ENCODE measurements at regions not wholly inside any gene's neighbourhood (a gene's known extent, or its start where the extent isn't known, plus 50 kb on each side); places are given as distances from the start of the nearest gene placed in this dataset.

- 73% methylated on average over 6 of the region's 6 CpGs for WGBS (ENCODE audit: low lambda C conversion rate, missing lambda C conversion rate)
- Histone ChIP-seq H3K9me2 (replicated peaks; ENCODE audit: insufficient read depth) (no peaks in the 10 kb centered on the region), H3K9me3 (ENCODE audit: low read depth) (no peaks in the 10 kb centered on the region), H2AFZ (no peak overlapping the region), H3K4me2 (no peak overlapping the region), H3K27ac (no peak overlapping the region), H4K20me1 (ENCODE audit: insufficient read depth, poor library complexity, severe bottlenecking) (no peaks in the 10 kb centered on the region), H3K36me3 (replicated peaks; ENCODE audit: insufficient read depth, low read depth) (no peaks in the 10 kb centered on the region), H3K27me3 (peaks cover 10% of the 10 kb centered on the region), H3K4me1 (ENCODE audit: insufficient read depth) (peaks cover 8% of the 10 kb centered on the region), H3K4me3 (no peak overlapping the region), H3K79me2 (no peaks in the 10 kb centered on the region)
- no peak for DNase-seq (ENCODE audit: low spot score)
- TF ChIP-seq EZH2phosphoT487 (IDR thresholded peaks at IDR 0.05; ENCODE audit: low read depth, severe bottlenecking, unreplicated experiment) (no peak), EZH2 (IDR thresholded peaks at IDR 0.05; ENCODE audit: borderline replicate concordance) (no peak)
- TF ChIP-seq, protein P1, sequence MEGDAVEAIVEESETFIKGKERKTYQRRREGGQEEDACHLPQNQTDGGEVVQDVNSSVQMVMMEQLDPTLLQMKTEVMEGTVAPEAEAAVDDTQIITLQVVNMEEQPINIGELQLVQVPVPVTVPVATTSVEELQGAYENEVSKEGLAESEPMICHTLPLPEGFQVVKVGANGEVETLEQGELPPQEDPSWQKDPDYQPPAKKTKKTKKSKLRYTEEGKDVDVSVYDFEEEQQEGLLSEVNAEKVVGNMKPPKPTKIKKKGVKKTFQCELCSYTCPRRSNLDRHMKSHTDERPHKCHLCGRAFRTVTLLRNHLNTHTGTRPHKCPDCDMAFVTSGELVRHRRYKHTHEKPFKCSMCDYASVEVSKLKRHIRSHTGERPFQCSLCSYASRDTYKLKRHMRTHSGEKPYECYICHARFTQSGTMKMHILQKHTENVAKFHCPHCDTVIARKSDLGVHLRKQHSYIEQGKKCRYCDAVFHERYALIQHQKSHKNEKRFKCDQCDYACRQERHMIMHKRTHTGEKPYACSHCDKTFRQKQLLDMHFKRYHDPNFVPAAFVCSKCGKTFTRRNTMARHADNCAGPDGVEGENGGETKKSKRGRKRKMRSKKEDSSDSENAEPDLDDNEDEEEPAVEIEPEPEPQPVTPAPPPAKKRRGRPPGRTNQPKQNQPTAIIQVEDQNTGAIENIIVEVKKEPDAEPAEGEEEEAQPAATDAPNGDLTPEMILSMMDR (IDR thresholded peaks at IDR 0.05; ENCODE audit: poor library complexity): no peak
Measured at GRCh38 chr20:37602634-37603033, 75.0 kb upstream of the BLCAP start.

- Histone ChIP-seq H3K4me2 (no peak overlapping the region), H3K9me3 (ENCODE audit: low read depth) (no peaks in the 10 kb centered on the region), H2AFZ (no peak overlapping the region), H4K20me1 (ENCODE audit: insufficient read depth, poor library complexity, severe bottlenecking) (no peaks in the 10 kb centered on the region), H3K36me3 (replicated peaks; ENCODE audit: insufficient read depth, low read depth) (no peaks in the 10 kb centered on the region), H3K27me3 (peaks cover 12% of the 10 kb centered on the region), H3K79me2 (no peaks in the 10 kb centered on the region), H3K4me3 (no peak overlapping the region), H3K27ac (no peak overlapping the region), H3K9me2 (replicated peaks; ENCODE audit: insufficient read depth) (no peaks in the 10 kb centered on the region), H3K4me1 (ENCODE audit: insufficient read depth) (peaks cover 8% of the 10 kb centered on the region)
- no peak for DNase-seq (ENCODE audit: low spot score)
- 60% methylated on average over 3 of the region's 3 CpGs for WGBS (ENCODE audit: low lambda C conversion rate, missing lambda C conversion rate)
- no peak for TF ChIP-seq EZH2 (IDR thresholded peaks at IDR 0.05; ENCODE audit: borderline replicate concordance)
- TF ChIP-seq, protein P1 (IDR thresholded peaks at IDR 0.05; ENCODE audit: poor library complexity): no peak
Measured at GRCh38 chr20:37600486-37600885, 72.8 kb upstream of the BLCAP start.

- no peak for DNase-seq (ENCODE audit: low spot score)
- Histone ChIP-seq H4K20me1 (ENCODE audit: insufficient read depth, poor library complexity, severe bottlenecking) (no peaks in the 10 kb centered on the region), H3K4me2 (peak overlapping the region; percentile 68), H3K79me2 (no peaks in the 10 kb centered on the region), H3K36me3 (replicated peaks; ENCODE audit: insufficient read depth, low read depth) (no peaks in the 10 kb centered on the region), H3K27me3 (peaks cover 7% of the 10 kb centered on the region), H3K27ac (no peak overlapping the region), H3K4me3 (no peak overlapping the region), H3K9me2 (replicated peaks; ENCODE audit: insufficient read depth) (no peaks in the 10 kb centered on the region), H3K9me3 (ENCODE audit: low read depth) (no peaks in the 10 kb centered on the region), H2AFZ (no peak overlapping the region), H3K4me1 (ENCODE audit: insufficient read depth) (peaks cover 8% of the 10 kb centered on the region)
- TF ChIP-seq, protein P1 (IDR thresholded peaks at IDR 0.05; ENCODE audit: poor library complexity): no peak
- no peak for TF ChIP-seq EZH2 (IDR thresholded peaks at IDR 0.05; ENCODE audit: borderline replicate concordance)
- 51% methylated on average over 8 of the region's 10 CpGs for WGBS (ENCODE audit: low lambda C conversion rate, missing lambda C conversion rate)
Measured at GRCh38 chr20:37598575-37599342, 71.1 kb upstream of the BLCAP start.
